WERI-Rb-1 (cell line): ENCODE measurements at regions not wholly inside any gene's neighbourhood (a gene's known extent, or its start where the extent isn't known, plus 50 kb on each side); places are given as distances from the start of the nearest gene placed in this dataset.

Source experiments
- DNase-seq: peaks from one replicate; pipeline ENCODE4 v3.0.0-alpha.2; 2020
- H3K27ac ChIP-seq: fragments of 250-450 bp; sonication (Bioruptor Pico); 2 replicates; pipeline ENCODE4 v1.5.1; 2020; ENCODE audit warnings: mild to moderate bottlenecking, moderate library complexity
- H3K27me3 ChIP-seq: fragments of 250-450 bp; sonication (Bioruptor Pico); 2 replicates; pipeline ENCODE4 v1.5.1; 2021; ENCODE audit warnings: mild to moderate bottlenecking, low read depth, moderate library complexity; ENCODE audit not compliant: insufficient read depth, severe bottlenecking
- H3K36me3 ChIP-seq: fragments of 250-450 bp; sonication (Bioruptor Pico); 2 replicates; pipeline ENCODE4 v1.5.1; 2020; ENCODE audit warnings: mild to moderate bottlenecking, moderate library complexity
- H3K4me3 ChIP-seq: 2 replicates; pipeline ENCODE4 v1.5.1; 2011; ENCODE audit warnings: low read depth, mild to moderate bottlenecking, control low read depth, low read length
- H3K9me3 ChIP-seq: fragments of 250-450 bp; sonication (Bioruptor Pico); 2 replicates; pipeline ENCODE4 v1.5.1; 2021; ENCODE audit warnings: mild to moderate bottlenecking, moderate library complexity; ENCODE audit not compliant: severe bottlenecking
- CTCF ChIP-seq: IDR thresholded peaks from 2 replicates; pipeline ENCODE4 v1.5.1; 2011; ENCODE audit warnings: low read depth, mild to moderate bottlenecking, control low read depth, inconsistent platforms, low read length

- Histone ChIP-seq H3K27ac (no peak overlapping the region), H3K36me3 (no peaks in the 10 kb centered on the region), H3K4me3 (no peak overlapping the region), H3K9me3 (no peaks in the 10 kb centered on the region), H3K27me3 (no peaks in the 10 kb centered on the region)
- DNase-seq: no peak
- 0 out of 2 replicates have a peak, but pooled peaks have one; percentile 6 for TF ChIP-seq CTCF
Measured at GRCh38 chr2:735670-736218, 58.5 kb upstream of the TMEM18 start.

- Histone ChIP-seq H3K36me3 (no peaks in the 10 kb centered on the region), H3K27ac (no peak overlapping the region), H3K27me3 (no peaks in the 10 kb centered on the region), H3K9me3 (no peaks in the 10 kb centered on the region), H3K4me3 (no peak overlapping the region)
- TF ChIP-seq CTCF: no peak
- DNase-seq: no peak
Measured at GRCh38 chr2:734496-734895, 57.3 kb upstream of the TMEM18 start.

GRCh38 chr2:733495-733894 lies 56.3 kb upstream of the TMEM18 start:
- no peak for TF ChIP-seq CTCF
- DNase-seq: no peak
- Histone ChIP-seq H3K27ac (no peak overlapping the region), H3K27me3 (no peaks in the 10 kb centered on the region), H3K36me3 (no peaks in the 10 kb centered on the region), H3K9me3 (no peaks in the 10 kb centered on the region), H3K4me3 (no peak overlapping the region)

- Histone ChIP-seq H3K4me3 (no peak overlapping the region), H3K27ac (no peak overlapping the region), H3K9me3 (no peaks in the 10 kb centered on the region), H3K27me3 (no peaks in the 10 kb centered on the region), H3K36me3 (no peaks in the 10 kb centered on the region)
- TF ChIP-seq CTCF: no peak
- no peak for DNase-seq
Measured at GRCh38 chr2:733001-733400, 55.8 kb upstream of the TMEM18 start.

GRCh38 chr2:731711-732110 lies 54.5 kb upstream of the TMEM18 start:
- H3K27me3 ChIP-seq: no peaks in the 10 kb centered on the region
- H3K9me3 ChIP-seq: no peaks in the 10 kb centered on the region
- TF ChIP-seq CTCF: no peak
- no peak for DNase-seq
- no peaks in the 10 kb centered on the region for H3K36me3 ChIP-seq
- no peak overlapping the region for H3K4me3 ChIP-seq
- H3K27ac ChIP-seq: no peak overlapping the region

GRCh38 chr2:729376-729861 lies 52.2 kb upstream of the TMEM18 start:
- DNase-seq: no peak
- Histone ChIP-seq H3K27me3 (no peaks in the 10 kb centered on the region), H3K36me3 (no peaks in the 10 kb centered on the region), H3K4me3 (no peak overlapping the region), H3K9me3 (no peaks in the 10 kb centered on the region), H3K27ac (no peak overlapping the region)
- TF ChIP-seq CTCF: no peak
